Hematopoietic multipotent progenitor cell treated with erythropoietin and hydrocortisone succinate and interleukin-3 and kit ligand, for 15 days (in vitro differentiated cells): ENCODE measurements at regions not wholly inside any gene's neighbourhood (a gene's known extent, or its start where the extent isn't known, plus 50 kb on each side); places are given as distances from the start of the nearest gene placed in this dataset.
A peak's percentile ranks its signal among the peaks of the same experiment; 100 is the strongest.

ENCODE experiments used
- DNase-seq: peaks from one replicate; pipeline ENCODE4 v3.0.0-alpha.2; 2015; ENCODE audit warnings: low spot score

- DNase-seq: no peak
These were observed 103.4 kb downstream of the QRFPR start for GRCh38 chr4:121277194-121278105.

GRCh38 chr4:121273191-121273590 is 107.6 kb downstream of the QRFPR start:
- DNase-seq: no peak

GRCh38 chr4:121272526-121272925 is 108.3 kb downstream of the QRFPR start:
- no peak for DNase-seq

- DNase-seq: no peak
These were observed 106.3 kb upstream of the TNIP3 start for GRCh38 chr4:121270389-121270788.

- no peak for DNase-seq
These were observed 104.9 kb upstream of the TNIP3 start for GRCh38 chr4:121269001-121269400.

- DNase-seq: no peak
These were observed 102.9 kb upstream of the TNIP3 start for GRCh38 chr4:121266982-121267381.

- no peak for DNase-seq
These were observed 92.9 kb upstream of the TNIP3 start for GRCh38 chr4:121256887-121257466.

- DNase-seq: no peak
These were observed 92.0 kb upstream of the TNIP3 start for GRCh38 chr4:121255986-121256750.

GRCh38 chr4:121253961-121254360 is 89.8 kb upstream of the TNIP3 start:
- DNase-seq: no peak

GRCh38 chr4:121252224-121252806 is 88.2 kb upstream of the TNIP3 start:
- peak; percentile 48 for DNase-seq

- DNase-seq: no peak
These were observed 84.6 kb upstream of the TNIP3 start for GRCh38 chr4:121248747-121249146.

GRCh38 chr4:121246698-121247097 is 82.6 kb upstream of the TNIP3 start:
- DNase-seq: no peak

GRCh38 chr4:121243485-121243884 is 79.4 kb upstream of the TNIP3 start:
- DNase-seq: no peak

GRCh38 chr4:121242188-121242750 is 78.1 kb upstream of the TNIP3 start:
- DNase-seq: no peak

GRCh38 chr4:121239951-121240350 is 75.8 kb upstream of the TNIP3 start:
- DNase-seq: no peak

- no peak for DNase-seq
These were observed 74.3 kb upstream of the TNIP3 start for GRCh38 chr4:121238461-121238860.

- no peak for DNase-seq
These were observed 72.9 kb upstream of the TNIP3 start for GRCh38 chr4:121237069-121237399.

- DNase-seq: no peak
These were observed 72.4 kb upstream of the TNIP3 start for GRCh38 chr4:121236353-121237068.

- no peak for DNase-seq
These were observed 69.9 kb upstream of the TNIP3 start for GRCh38 chr4:121233982-121234381.

GRCh38 chr4:121229993-121230392 is 65.9 kb upstream of the TNIP3 start:
- DNase-seq: no peak

- DNase-seq: no peak
These were observed 64.7 kb upstream of the TNIP3 start for GRCh38 chr4:121228848-121229247.
